Mesothelial cell of epicardium (in vitro differentiated cells): ENCODE measurements at regions not wholly inside any gene's neighbourhood (a gene's known extent, or its start where the extent isn't known, plus 50 kb on each side); places are given as distances from the start of the nearest gene placed in this dataset.

Experiments used
- DNase-seq, 2 experiments: peaks; one replicate each; pipeline ENCODE4 v3.0.0; 2021; ENCODE audit warnings: low spot score in 2 of 2; ENCODE audit not compliant: unreplicated experiment in 2 of 2
- H3K27ac Mint-ChIP-seq: 2 replicates; pipeline ENCODE4 v1.8.0; 2021; ENCODE audit warnings: mixed read lengths
- H3K27me3 Mint-ChIP-seq: 2 replicates; pipeline ENCODE4 v1.8.0; 2021; ENCODE audit warnings: low read depth, mixed read lengths
- H3K36me3 Mint-ChIP-seq: 2 replicates; pipeline ENCODE4 v1.8.0; 2021; ENCODE audit warnings: mixed read lengths
- H3K4me1 Mint-ChIP-seq: 2 replicates; pipeline ENCODE4 v1.8.0; 2021; ENCODE audit warnings: mixed read lengths
- H3K4me3 Mint-ChIP-seq: 2 replicates; pipeline ENCODE4 v1.8.0; 2021; ENCODE audit warnings: mild to moderate bottlenecking, moderate library complexity, mixed read lengths
- H3K9me3 Mint-ChIP-seq: 2 replicates; pipeline ENCODE4 v1.8.0; 2021; ENCODE audit warnings: mixed read lengths
- CTCF ChIP-seq: fragments of 200-600 bp; sonication (generic); IDR thresholded peaks from one replicate; pipeline ENCODE4 v1.5.0; 2021; ENCODE audit warnings: antibody characterized with exemption; ENCODE audit not compliant: unreplicated experiment

- no peak for TF ChIP-seq CTCF
These were observed 58.6 kb upstream of the BCL11B start for GRCh38 chr14:99330316-99331240.

GRCh38 chr14:99329711-99330315 lies 57.8 kb upstream of the BCL11B start:
- H3K27me3 Mint-ChIP-seq: no peaks in the 10 kb centered on the region
- H3K9me3 Mint-ChIP-seq: no peaks in the 10 kb centered on the region
- peaks cover 33% of the 10 kb centered on the region for H3K4me1 Mint-ChIP-seq
- no peak for DNase-seq
- TF ChIP-seq CTCF: no peak
- H3K4me3 Mint-ChIP-seq: no peak overlapping the region
- no peaks in the 10 kb centered on the region for H3K36me3 Mint-ChIP-seq
- H3K27ac Mint-ChIP-seq: no peak overlapping the region

More at GRCh38 chr14:99330316-99331240, 58.6 kb upstream of the BCL11B start:
- no peak for DNase-seq
- Mint-ChIP-seq H3K36me3 (no peaks in the 10 kb centered on the region), H3K27ac (peak overlapping the region; percentile 53), H3K27me3 (no peaks in the 10 kb centered on the region), H3K4me1 (peaks cover 33% of the 10 kb centered on the region), H3K4me3 (no peak overlapping the region), H3K9me3 (no peaks in the 10 kb centered on the region)

- Mint-ChIP-seq H3K27me3 (no peaks in the 10 kb centered on the region), H3K4me3 (no peak overlapping the region), H3K4me1 (peaks cover 33% of the 10 kb centered on the region), H3K27ac (peak overlapping the region; percentile 94), H3K9me3 (no peaks in the 10 kb centered on the region), H3K36me3 (no peaks in the 10 kb centered on the region)
- TF ChIP-seq CTCF: no peak
- DNase-seq: peak in 1 of 2 experiments; percentile 52
These were observed 55.7 kb upstream of the BCL11B start for GRCh38 chr14:99327458-99328250.

GRCh38 chr14:99327050-99327449 lies 55.1 kb upstream of the BCL11B start:
- no peaks in the 10 kb centered on the region for H3K9me3 Mint-ChIP-seq
- DNase-seq: no peak
- H3K4me3 Mint-ChIP-seq: no peak overlapping the region
- H3K27me3 Mint-ChIP-seq: no peaks in the 10 kb centered on the region
- H3K36me3 Mint-ChIP-seq: no peaks in the 10 kb centered on the region
- no peak for TF ChIP-seq CTCF
- peak overlapping the region; percentile 94 for H3K27ac Mint-ChIP-seq
- H3K4me1 Mint-ChIP-seq: peaks cover 33% of the 10 kb centered on the region

- H3K4me1 Mint-ChIP-seq: peaks cover 30% of the 10 kb centered on the region
- TF ChIP-seq CTCF: no peak
- no peaks in the 10 kb centered on the region for H3K27me3 Mint-ChIP-seq
- no peaks in the 10 kb centered on the region for H3K36me3 Mint-ChIP-seq
- no peak overlapping the region for H3K27ac Mint-ChIP-seq
- H3K9me3 Mint-ChIP-seq: no peaks in the 10 kb centered on the region
- no peak overlapping the region for H3K4me3 Mint-ChIP-seq
- DNase-seq: no peak
These were observed 54.2 kb upstream of the BCL11B start for GRCh38 chr14:99326041-99326710.
